Endothelial cell (in vitro differentiated cells): ENCODE measurements at regions not wholly inside any gene's neighbourhood (a gene's known extent, or its start where the extent isn't known, plus 50 kb on each side); places are given as distances from the start of the nearest gene placed in this dataset.

ENCODE experiments used
- DNase-seq: peaks from one replicate; pipeline ENCODE4 v3.0.0; 2021; ENCODE audit warnings: low spot score
- H3K27ac Mint-ChIP-seq: one replicate; pipeline ENCODE4 v1.8.0; 2021; ENCODE audit warnings: mixed read lengths, inconsistent platforms; ENCODE audit not compliant: unreplicated experiment
- H3K27me3 Mint-ChIP-seq: one replicate; pipeline ENCODE4 v1.8.0; 2021; ENCODE audit warnings: mild to moderate bottlenecking, moderate library complexity, mixed read lengths, inconsistent platforms; ENCODE audit not compliant: unreplicated experiment
- H3K36me3 Mint-ChIP-seq: one replicate; pipeline ENCODE4 v1.8.0; 2021; ENCODE audit warnings: mild to moderate bottlenecking, low read depth, mixed read lengths, inconsistent platforms; ENCODE audit not compliant: unreplicated experiment
- H3K4me1 Mint-ChIP-seq: one replicate; pipeline ENCODE4 v1.8.0; 2021; ENCODE audit warnings: mild to moderate bottlenecking, mixed read lengths, inconsistent platforms; ENCODE audit not compliant: unreplicated experiment
- H3K4me3 Mint-ChIP-seq: one replicate; pipeline ENCODE4 v1.8.0; 2021; ENCODE audit warnings: mild to moderate bottlenecking, mixed read lengths, inconsistent platforms; ENCODE audit not compliant: unreplicated experiment
- H3K9me3 Mint-ChIP-seq: one replicate; pipeline ENCODE4 v1.8.0; 2021; ENCODE audit warnings: mixed read lengths, inconsistent platforms; ENCODE audit not compliant: unreplicated experiment
- TF ChIP-seq, protein P1 (sequence below): fragments of 200-600 bp; sonication (generic); IDR thresholded peaks from one replicate; pipeline ENCODE4 v1.5.0; 2021; ENCODE audit warnings: antibody characterized with exemption; ENCODE audit not compliant: unreplicated experiment

DNA sequence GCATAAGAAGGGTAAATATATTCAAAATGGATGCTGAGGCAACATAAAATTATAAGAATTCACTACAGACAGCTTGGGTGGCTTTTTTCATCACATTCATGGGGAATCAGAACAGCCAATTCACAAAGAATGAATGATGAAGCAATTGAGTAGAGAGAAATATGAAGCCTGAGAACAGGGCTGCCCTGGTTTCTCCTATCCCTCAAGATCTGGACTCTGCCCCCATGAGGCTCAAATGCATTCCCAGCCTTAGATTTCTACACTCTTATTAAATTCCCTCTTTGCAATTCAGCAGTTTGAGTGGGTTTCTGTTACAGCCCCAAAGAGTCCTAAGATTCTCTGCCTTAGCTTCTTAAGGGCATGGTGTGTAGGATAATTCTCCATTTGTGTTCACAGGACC is 172.5 kb downstream of the MAIP1 start:
- no peaks in the 10 kb centered on the region for H3K9me3 Mint-ChIP-seq
- H3K4me3 Mint-ChIP-seq = no peak overlapping the region
- peaks cover 8% of the 10 kb centered on the region for H3K4me1 Mint-ChIP-seq
- peaks cover 1% of the 10 kb centered on the region for H3K27me3 Mint-ChIP-seq
- TF ChIP-seq, protein P1, sequence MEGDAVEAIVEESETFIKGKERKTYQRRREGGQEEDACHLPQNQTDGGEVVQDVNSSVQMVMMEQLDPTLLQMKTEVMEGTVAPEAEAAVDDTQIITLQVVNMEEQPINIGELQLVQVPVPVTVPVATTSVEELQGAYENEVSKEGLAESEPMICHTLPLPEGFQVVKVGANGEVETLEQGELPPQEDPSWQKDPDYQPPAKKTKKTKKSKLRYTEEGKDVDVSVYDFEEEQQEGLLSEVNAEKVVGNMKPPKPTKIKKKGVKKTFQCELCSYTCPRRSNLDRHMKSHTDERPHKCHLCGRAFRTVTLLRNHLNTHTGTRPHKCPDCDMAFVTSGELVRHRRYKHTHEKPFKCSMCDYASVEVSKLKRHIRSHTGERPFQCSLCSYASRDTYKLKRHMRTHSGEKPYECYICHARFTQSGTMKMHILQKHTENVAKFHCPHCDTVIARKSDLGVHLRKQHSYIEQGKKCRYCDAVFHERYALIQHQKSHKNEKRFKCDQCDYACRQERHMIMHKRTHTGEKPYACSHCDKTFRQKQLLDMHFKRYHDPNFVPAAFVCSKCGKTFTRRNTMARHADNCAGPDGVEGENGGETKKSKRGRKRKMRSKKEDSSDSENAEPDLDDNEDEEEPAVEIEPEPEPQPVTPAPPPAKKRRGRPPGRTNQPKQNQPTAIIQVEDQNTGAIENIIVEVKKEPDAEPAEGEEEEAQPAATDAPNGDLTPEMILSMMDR = no peak
- no peaks in the 10 kb centered on the region for H3K36me3 Mint-ChIP-seq
- no peak overlapping the region for H3K27ac Mint-ChIP-seq
- no peak for DNase-seq

DNA sequence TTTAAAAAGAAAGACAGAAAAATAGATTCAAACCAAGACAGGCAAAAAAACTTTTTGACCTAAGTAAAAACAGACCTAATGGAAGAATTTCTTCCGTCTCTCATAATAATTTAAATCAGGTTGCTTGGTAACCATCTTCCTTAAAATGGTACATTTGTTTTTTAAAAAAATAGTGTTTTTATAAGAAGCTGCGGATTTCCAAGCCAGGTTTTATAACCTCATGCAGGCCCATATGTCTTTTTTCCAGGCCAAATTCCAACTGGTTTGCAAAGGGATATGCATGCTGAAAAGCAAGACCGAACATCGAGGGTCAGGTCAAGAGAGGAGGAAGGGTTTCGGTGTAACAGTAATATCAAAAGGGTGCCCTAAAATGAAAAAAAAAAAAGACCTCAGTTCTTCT is 172.9 kb downstream of the MAIP1 start:
- Mint-ChIP-seq H3K36me3 (no peaks in the 10 kb centered on the region), H3K4me1 (peaks cover 8% of the 10 kb centered on the region), H3K9me3 (no peaks in the 10 kb centered on the region), H3K27ac (no peak overlapping the region), H3K27me3 (peaks cover 1% of the 10 kb centered on the region), H3K4me3 (no peak overlapping the region)
- no peak for DNase-seq
- TF ChIP-seq, protein P1 = no peak

DNA sequence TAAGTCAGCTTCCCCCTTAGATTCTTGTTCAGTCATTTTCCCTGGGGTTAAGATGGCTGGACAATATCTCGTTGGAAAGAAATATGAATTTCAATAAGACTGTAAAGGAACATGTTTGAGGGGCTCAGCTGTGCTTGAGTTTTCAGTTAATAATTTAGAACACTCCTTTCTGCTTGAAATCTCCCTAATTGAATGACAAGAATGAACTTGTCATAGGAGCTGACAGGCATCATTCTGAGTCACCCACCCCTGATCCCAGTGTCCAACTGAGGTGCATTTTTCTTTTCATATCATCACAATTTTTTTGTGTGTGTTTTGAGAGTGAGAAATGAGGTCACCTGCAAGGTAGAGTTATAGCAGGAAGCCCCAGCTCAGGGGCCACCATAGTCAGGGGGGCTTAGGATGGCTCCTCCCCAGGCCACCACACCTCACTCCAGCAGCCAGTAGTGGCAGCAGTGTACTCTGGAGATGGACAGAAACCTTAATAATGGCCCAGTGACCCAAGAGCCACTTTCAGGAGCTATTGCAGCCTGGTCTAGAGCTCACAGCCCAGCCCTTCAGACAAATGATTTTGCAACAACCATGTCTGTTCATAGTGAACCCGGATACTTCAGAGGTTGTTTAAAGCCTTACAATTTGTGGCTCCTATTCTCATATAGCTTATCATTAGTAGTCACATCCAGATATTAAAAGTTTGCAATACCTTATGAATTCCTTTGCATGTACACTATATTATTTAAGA is 174.5 kb downstream of the MAIP1 start:
- Mint-ChIP-seq H3K27ac (no peak overlapping the region), H3K4me3 (no peak overlapping the region), H3K4me1 (peaks cover 8% of the 10 kb centered on the region), H3K27me3 (no peaks in the 10 kb centered on the region), H3K36me3 (no peaks in the 10 kb centered on the region), H3K9me3 (no peaks in the 10 kb centered on the region)
- no peak for DNase-seq
- TF ChIP-seq, protein P1 = no peak

DNA sequence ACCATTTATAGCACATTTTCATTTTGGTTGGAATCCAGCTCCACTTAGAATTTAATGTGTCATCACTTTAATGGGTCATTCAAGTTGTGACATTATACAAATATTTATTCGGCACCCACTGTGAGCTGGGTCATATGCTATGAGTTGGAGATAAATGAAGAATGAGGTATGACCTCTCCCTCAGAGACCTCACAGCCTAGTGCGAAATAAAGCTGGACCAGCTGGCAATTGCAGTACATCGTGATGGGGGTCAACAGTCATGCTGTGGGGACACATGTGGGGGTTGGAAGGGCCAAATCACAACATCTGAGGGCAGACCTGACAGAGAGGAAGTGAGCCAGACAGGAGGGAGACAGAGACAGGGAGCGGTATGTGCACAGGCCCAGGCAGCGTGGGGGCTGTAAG is 175.4 kb downstream of the MAIP1 start:
- H3K4me3 Mint-ChIP-seq = no peak overlapping the region
- no peaks in the 10 kb centered on the region for H3K36me3 Mint-ChIP-seq
- no peaks in the 10 kb centered on the region for H3K9me3 Mint-ChIP-seq
- DNase-seq = no peak
- H3K4me1 Mint-ChIP-seq = peaks cover 8% of the 10 kb centered on the region
- no peak overlapping the region for H3K27ac Mint-ChIP-seq
- no peaks in the 10 kb centered on the region for H3K27me3 Mint-ChIP-seq
- TF ChIP-seq, protein P1 = no peak

DNA sequence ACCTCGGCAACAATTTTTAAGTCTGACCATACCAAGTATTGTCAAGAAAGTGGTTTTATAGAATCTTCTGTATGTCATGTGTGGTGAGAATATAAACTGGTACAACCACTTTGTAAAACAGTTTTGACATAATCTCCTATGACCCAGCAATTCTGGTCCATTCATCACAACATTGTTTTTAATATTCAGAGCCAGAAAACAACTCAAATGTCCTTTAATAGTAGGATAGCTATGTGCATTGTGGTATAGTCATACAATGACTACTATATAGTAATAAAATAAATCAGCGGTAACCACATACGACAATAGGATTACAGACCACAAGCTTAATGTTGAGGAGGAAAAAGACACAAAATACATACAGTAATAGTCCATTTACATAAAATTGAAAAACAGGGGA is 175.2 kb upstream of the SPATS2L start:
- TF ChIP-seq, protein P1 = no peak
- Mint-ChIP-seq H3K9me3 (no peaks in the 10 kb centered on the region), H3K27ac (no peak overlapping the region), H3K27me3 (no peaks in the 10 kb centered on the region), H3K4me1 (peaks cover 5% of the 10 kb centered on the region), H3K36me3 (no peaks in the 10 kb centered on the region), H3K4me3 (no peak overlapping the region)
- no peak for DNase-seq
